OCI-LY3 (cell line): ENCODE measurements at regions not wholly inside any gene's neighbourhood (a gene's known extent, or its start where the extent isn't known, plus 50 kb on each side); places are given as distances from the start of the nearest gene placed in this dataset.

Experiments
- EZH2phosphoT487 ChIP-seq: fragments of 200-600 bp; shearing (Covaris generic); IDR thresholded peaks from 2 replicates; pipeline ENCODE4 v1.6.1; 2018; ENCODE audit warnings: antibody characterized with exemption, mixed run types, low read depth
- TF ChIP-seq, protein P1 (sequence below): fragments of 200-600, 300-600 bp; sonication (generic); IDR thresholded peaks from 2 replicates; pipeline ENCODE4 v1.5.1; 2014; ENCODE audit warnings: antibody characterized with exemption, low read length, low read depth

DNA sequence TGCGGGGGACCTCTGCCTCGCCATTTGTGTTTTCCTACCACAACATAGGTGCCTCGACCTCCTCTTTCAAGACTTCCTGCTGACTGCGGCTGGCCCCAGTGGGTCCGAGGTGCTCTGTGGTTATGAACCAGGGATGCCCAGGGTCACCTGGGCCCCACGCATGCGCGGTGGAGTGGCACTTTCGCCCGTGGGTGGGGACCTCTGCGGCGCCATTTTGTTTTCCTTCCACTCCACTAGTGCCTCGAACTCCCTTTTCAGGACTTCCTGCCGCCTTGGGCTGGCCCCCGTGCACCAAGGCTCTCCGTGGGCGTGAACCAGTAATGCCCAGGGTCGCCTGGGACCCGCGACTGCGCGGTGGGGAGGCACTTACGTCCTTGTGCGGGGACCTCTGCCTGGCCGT, 351.6 kb downstream of the ALG10 start:
- TF ChIP-seq, protein P1, sequence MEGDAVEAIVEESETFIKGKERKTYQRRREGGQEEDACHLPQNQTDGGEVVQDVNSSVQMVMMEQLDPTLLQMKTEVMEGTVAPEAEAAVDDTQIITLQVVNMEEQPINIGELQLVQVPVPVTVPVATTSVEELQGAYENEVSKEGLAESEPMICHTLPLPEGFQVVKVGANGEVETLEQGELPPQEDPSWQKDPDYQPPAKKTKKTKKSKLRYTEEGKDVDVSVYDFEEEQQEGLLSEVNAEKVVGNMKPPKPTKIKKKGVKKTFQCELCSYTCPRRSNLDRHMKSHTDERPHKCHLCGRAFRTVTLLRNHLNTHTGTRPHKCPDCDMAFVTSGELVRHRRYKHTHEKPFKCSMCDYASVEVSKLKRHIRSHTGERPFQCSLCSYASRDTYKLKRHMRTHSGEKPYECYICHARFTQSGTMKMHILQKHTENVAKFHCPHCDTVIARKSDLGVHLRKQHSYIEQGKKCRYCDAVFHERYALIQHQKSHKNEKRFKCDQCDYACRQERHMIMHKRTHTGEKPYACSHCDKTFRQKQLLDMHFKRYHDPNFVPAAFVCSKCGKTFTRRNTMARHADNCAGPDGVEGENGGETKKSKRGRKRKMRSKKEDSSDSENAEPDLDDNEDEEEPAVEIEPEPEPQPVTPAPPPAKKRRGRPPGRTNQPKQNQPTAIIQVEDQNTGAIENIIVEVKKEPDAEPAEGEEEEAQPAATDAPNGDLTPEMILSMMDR, result no peak
- no peak for TF ChIP-seq EZH2phosphoT487
